Activated CD4-positive, alpha-beta T cell treated with anti-CD3 and anti-CD28 coated beads, Interleukin-2, amount 50 U/mL, for 1 hour (primary cell): ENCODE measurements at regions not wholly inside any gene's neighbourhood (a gene's known extent, or its start where the extent isn't known, plus 50 kb on each side); places are given as distances from the start of the nearest gene placed in this dataset.

Source experiments
- DNase-seq: peaks from one replicate; pipeline ENCODE4 v3.0.0-alpha.2; 2020

GRCh38 chr6:105990151-105990550 lies 96.0 kb upstream of the PRDM1 start:
- no peak for DNase-seq

- no peak for DNase-seq
Measured at GRCh38 chr6:105988812-105989577, 97.1 kb upstream of the PRDM1 start.

GRCh38 chr6:105988321-105988720 lies 97.8 kb upstream of the PRDM1 start:
- no peak for DNase-seq

- DNase-seq, result no peak
Measured at GRCh38 chr6:105987516-105987915, 98.6 kb upstream of the PRDM1 start.

GRCh38 chr6:105986998-105987397 lies 99.1 kb upstream of the PRDM1 start:
- DNase-seq, result no peak

- no peak for DNase-seq
Measured at GRCh38 chr6:105985816-105986632, 100.1 kb upstream of the PRDM1 start.

- no peak for DNase-seq
Measured at GRCh38 chr6:105985098-105985815, 100.9 kb upstream of the PRDM1 start.

GRCh38 chr6:105983763-105984162 lies 102.4 kb upstream of the PRDM1 start:
- no peak for DNase-seq

GRCh38 chr6:105982761-105983540 lies 103.2 kb upstream of the PRDM1 start:
- no peak for DNase-seq

- DNase-seq, result no peak
Measured at GRCh38 chr6:105981888-105982358, 104.2 kb upstream of the PRDM1 start.

GRCh38 chr6:105981002-105981887 lies 104.9 kb upstream of the PRDM1 start:
- DNase-seq, result no peak

GRCh38 chr6:105978974-105979373 lies 107.2 kb upstream of the PRDM1 start:
- no peak for DNase-seq

- DNase-seq, result no peak
Measured at GRCh38 chr6:105977934-105978504, 108.1 kb upstream of the PRDM1 start.

- DNase-seq, result no peak
Measured at GRCh38 chr6:105974986-105975385, 111.2 kb upstream of the PRDM1 start.

GRCh38 chr6:105972440-105972839 lies 113.7 kb upstream of the PRDM1 start:
- DNase-seq, result no peak

- DNase-seq, result no peak
Measured at GRCh38 chr6:105968603-105969333, 117.4 kb upstream of the PRDM1 start.

- no peak for DNase-seq
Measured at GRCh38 chr6:105967917-105968602, 118.1 kb upstream of the PRDM1 start.

- DNase-seq, result no peak
Measured at GRCh38 chr6:105966481-105966880, 119.7 kb upstream of the PRDM1 start.

GRCh38 chr6:105964979-105965760 lies 121.0 kb upstream of the PRDM1 start:
- DNase-seq, result no peak
